Smooth muscle cell (in vitro differentiated cells): ENCODE measurements at regions not wholly inside any gene's neighbourhood (a gene's known extent, or its start where the extent isn't known, plus 50 kb on each side); places are given as distances from the start of the nearest gene placed in this dataset.
A peak's percentile ranks its signal among the peaks of the same experiment; 100 is the strongest.

Source experiments
- DNase-seq: peaks from one replicate; lab custom pipeline; 2025; ENCODE audit not compliant: unreplicated experiment; lab: John Stamatoyannopoulos, UW
- H2AFZ ChIP-seq: fragments of 200-600 bp; sonication (generic); 2 replicates; pipeline ENCODE4 v1.6.0; 2016; ENCODE audit warnings: antibody characterized with exemption, low read depth, mild to moderate bottlenecking
- H3F3A ChIP-seq: fragments of 200-600 bp; sonication (generic); 2 replicates; pipeline ENCODE4 v1.6.0; 2017; ENCODE audit warnings: antibody characterized with exemption, low read depth
- H3K27ac ChIP-seq: fragments of 200-600 bp; sonication (generic); 2 replicates; pipeline ENCODE4 v1.5.1; 2016; ENCODE audit warnings: low read depth, mild to moderate bottlenecking
- H3K27me3 ChIP-seq: fragments of 200-600 bp; sonication (generic); 2 replicates; pipeline ENCODE4 v1.6.1; 2016; ENCODE audit warnings: low read depth, mild to moderate bottlenecking
- H3K36me3 ChIP-seq: fragments of 200-600 bp; sonication (generic); 2 replicates; pipeline ENCODE4 v1.5.1; 2016; ENCODE audit warnings: low read depth
- H3K4me1 ChIP-seq: fragments of 200-600 bp; sonication (generic); 2 replicates; pipeline ENCODE4 v1.5.1; 2016; ENCODE audit warnings: low read depth
- H3K4me2 ChIP-seq: fragments of 200-600 bp; sonication (generic); 2 replicates; pipeline ENCODE4 v1.6.0; 2016; ENCODE audit warnings: mild to moderate bottlenecking
- H3K4me3 ChIP-seq: fragments of 200-600 bp; sonication (generic); 2 replicates; pipeline ENCODE4 v1.5.1; 2016; ENCODE audit warnings: mild to moderate bottlenecking
- H3K79me2 ChIP-seq: fragments of 200-600 bp; sonication (generic); 2 replicates; pipeline ENCODE4 v1.6.0; 2016; ENCODE audit warnings: low read depth, mild to moderate bottlenecking
- H3K9ac ChIP-seq: fragments of 200-600 bp; sonication (generic); 2 replicates; pipeline ENCODE4 v1.6.0; 2016; ENCODE audit warnings: low read depth
- H3K9me3 ChIP-seq: fragments of 200-600 bp; sonication (generic); replicated peaks from 2 replicates; pipeline ENCODE4 v1.5.1; 2016; ENCODE audit warnings: low read depth
- H4K20me1 ChIP-seq: fragments of 200-600 bp; sonication (generic); 2 replicates; pipeline ENCODE4 v1.6.0; 2016; ENCODE audit warnings: low read depth
- WGBS: methylation state at CpG from one replicate; pipeline ENCODE4 v1.1.7; 2016; ENCODE audit warnings: low lambda C conversion rate; 5-methylcytosine and 5-hydroxymethylcytosine counted together
- TF ChIP-seq, protein P1 (sequence below): fragments of 200-600 bp; sonication (generic); IDR thresholded peaks from 2 replicates; pipeline ENCODE4 v1.5.1; 2017; ENCODE audit warnings: borderline replicate concordance, mild to moderate bottlenecking, antibody characterized with exemption; ENCODE audit not compliant: insufficient read depth, poor library complexity, severe bottlenecking

- H4K20me1 ChIP-seq, result no peaks in the 10 kb centered on the region
- WGBS, result 94% methylated on average over 7 of the region's 7 CpGs
- no peak for DNase-seq
- no peak overlapping the region for H3K27ac ChIP-seq
- peaks cover 11% of the 10 kb centered on the region for H3K4me1 ChIP-seq
- H3K27me3 ChIP-seq, result no peaks in the 10 kb centered on the region
- no peak overlapping the region for H2AFZ ChIP-seq
- no peak overlapping the region for H3K9ac ChIP-seq
- no peak overlapping the region for H3K4me3 ChIP-seq
- no peaks in the 10 kb centered on the region for H3K9me3 ChIP-seq
- no peak overlapping the region for H3K4me2 ChIP-seq
- no peaks in the 10 kb centered on the region for H3K79me2 ChIP-seq
- no peaks in the 10 kb centered on the region for H3K36me3 ChIP-seq
- TF ChIP-seq, protein P1, sequence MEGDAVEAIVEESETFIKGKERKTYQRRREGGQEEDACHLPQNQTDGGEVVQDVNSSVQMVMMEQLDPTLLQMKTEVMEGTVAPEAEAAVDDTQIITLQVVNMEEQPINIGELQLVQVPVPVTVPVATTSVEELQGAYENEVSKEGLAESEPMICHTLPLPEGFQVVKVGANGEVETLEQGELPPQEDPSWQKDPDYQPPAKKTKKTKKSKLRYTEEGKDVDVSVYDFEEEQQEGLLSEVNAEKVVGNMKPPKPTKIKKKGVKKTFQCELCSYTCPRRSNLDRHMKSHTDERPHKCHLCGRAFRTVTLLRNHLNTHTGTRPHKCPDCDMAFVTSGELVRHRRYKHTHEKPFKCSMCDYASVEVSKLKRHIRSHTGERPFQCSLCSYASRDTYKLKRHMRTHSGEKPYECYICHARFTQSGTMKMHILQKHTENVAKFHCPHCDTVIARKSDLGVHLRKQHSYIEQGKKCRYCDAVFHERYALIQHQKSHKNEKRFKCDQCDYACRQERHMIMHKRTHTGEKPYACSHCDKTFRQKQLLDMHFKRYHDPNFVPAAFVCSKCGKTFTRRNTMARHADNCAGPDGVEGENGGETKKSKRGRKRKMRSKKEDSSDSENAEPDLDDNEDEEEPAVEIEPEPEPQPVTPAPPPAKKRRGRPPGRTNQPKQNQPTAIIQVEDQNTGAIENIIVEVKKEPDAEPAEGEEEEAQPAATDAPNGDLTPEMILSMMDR, result no peak
- H3F3A ChIP-seq, result no peaks in the 10 kb centered on the region
Measured at GRCh38 chr1:222991908-222992307, 151.1 kb downstream of the TLR5 start.

DNA sequence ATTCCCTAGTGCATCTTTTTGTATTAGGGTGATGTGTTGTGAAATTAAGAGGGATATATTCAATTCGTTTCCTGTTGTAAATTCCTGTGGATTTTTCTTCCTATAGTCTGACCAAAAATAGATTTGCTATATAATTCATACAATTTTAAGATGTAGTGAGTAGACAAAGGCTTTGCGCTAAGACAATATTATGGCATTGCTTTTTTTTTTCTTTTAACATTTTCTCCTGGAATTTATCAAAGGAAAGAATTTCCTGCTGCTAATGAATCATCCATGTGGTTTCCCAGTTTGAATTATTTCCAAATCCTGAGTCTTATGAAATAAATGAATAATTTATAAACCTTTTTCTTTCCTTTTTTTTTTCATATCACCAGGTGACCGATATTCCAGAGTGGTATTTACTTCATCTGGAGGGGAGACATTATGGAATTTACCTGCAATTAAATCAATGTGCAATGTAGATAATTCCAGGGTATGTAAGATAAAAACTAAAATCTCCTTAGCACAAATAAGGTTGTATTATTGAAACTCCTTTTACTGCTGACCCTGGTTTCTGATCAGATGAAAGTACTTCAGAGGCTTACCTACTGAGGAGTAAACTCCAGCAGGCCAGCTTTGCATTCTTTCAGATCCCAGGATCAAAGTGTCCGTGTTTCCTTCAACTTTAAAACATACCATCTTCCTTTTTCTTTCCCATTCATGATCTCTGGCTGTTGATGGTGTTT is 148.4 kb downstream of the TLR5 start:
- TF ChIP-seq, protein P1, result no peak
- Histone ChIP-seq H4K20me1 (no peaks in the 10 kb centered on the region), H3K4me2 (peak overlapping the region; percentile 66), H3K9ac (no peak overlapping the region), H3K9me3 (no peaks in the 10 kb centered on the region), H3K4me3 (no peak overlapping the region), H3K4me1 (peaks cover 11% of the 10 kb centered on the region), H3K79me2 (no peaks in the 10 kb centered on the region), H3F3A (no peaks in the 10 kb centered on the region), H3K27ac (peak overlapping the region; percentile 71), H2AFZ (no peak overlapping the region), H3K27me3 (no peaks in the 10 kb centered on the region), H3K36me3 (no peaks in the 10 kb centered on the region)
- DNase-seq, result no peak
- 54% methylated on average over 4 of the region's 4 CpGs for WGBS

DNA sequence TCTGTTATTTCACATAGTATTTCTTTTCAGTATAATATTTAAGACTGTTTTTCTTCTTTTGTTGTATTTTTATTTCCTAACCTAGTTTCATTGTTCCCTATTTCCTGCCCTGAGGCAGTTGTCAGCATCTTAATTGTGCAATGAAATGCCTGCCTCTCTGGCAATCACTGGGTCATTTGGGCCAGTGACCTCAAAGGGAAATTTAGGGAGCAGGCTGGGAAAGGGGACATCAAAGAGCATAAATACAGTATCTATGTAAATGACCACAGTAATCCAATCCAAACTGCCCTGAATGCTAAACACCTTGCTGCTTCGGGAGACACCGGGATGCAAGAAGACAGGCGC is 147.8 kb downstream of the TLR5 start:
- Histone ChIP-seq H3K9ac (no peak overlapping the region), H3K4me3 (no peak overlapping the region), H4K20me1 (no peaks in the 10 kb centered on the region), H3K27ac (peak overlapping the region; percentile 71), H3K79me2 (no peaks in the 10 kb centered on the region), H3K4me2 (peak overlapping the region; percentile 66), H3K36me3 (no peaks in the 10 kb centered on the region), H3K27me3 (no peaks in the 10 kb centered on the region), H2AFZ (no peak overlapping the region), H3K9me3 (no peaks in the 10 kb centered on the region), H3F3A (no peaks in the 10 kb centered on the region), H3K4me1 (peaks cover 11% of the 10 kb centered on the region)
- TF ChIP-seq, protein P1, result no peak
- 54% methylated on average over 3 of the region's 3 CpGs for WGBS
- no peak for DNase-seq
